ENCODE measurements at regions not wholly inside any gene's neighbourhood (a gene's known extent, or its start where the extent isn't known, plus 50 kb on each side); places are given as distances from the start of the nearest gene placed in this dataset.

GRCh38 chr15:95520922-95521321 lies 809.6 kb upstream of the NR2F2 start:
- DNase-seq = no peak
- Mint-ChIP-seq H3K27ac (no peak overlapping the region), H3K4me3 (no peak overlapping the region), H3K9me3 (peaks cover 1% of the 10 kb centered on the region), H3K27me3 (peaks cover 3% of the 10 kb centered on the region), H3K36me3 (no peaks in the 10 kb centered on the region), H3K4me1 (no peaks in the 10 kb centered on the region)

- H3K27me3 Mint-ChIP-seq = peaks cover 3% of the 10 kb centered on the region
- DNase-seq = no peak
- peaks cover 1% of the 10 kb centered on the region for H3K9me3 Mint-ChIP-seq
- H3K36me3 Mint-ChIP-seq = no peaks in the 10 kb centered on the region
- H3K4me3 Mint-ChIP-seq = no peak overlapping the region
- no peaks in the 10 kb centered on the region for H3K4me1 Mint-ChIP-seq
- H3K27ac Mint-ChIP-seq = no peak overlapping the region
These were observed 808.0 kb upstream of the NR2F2 start for GRCh38 chr15:95522533-95522932.

DNA sequence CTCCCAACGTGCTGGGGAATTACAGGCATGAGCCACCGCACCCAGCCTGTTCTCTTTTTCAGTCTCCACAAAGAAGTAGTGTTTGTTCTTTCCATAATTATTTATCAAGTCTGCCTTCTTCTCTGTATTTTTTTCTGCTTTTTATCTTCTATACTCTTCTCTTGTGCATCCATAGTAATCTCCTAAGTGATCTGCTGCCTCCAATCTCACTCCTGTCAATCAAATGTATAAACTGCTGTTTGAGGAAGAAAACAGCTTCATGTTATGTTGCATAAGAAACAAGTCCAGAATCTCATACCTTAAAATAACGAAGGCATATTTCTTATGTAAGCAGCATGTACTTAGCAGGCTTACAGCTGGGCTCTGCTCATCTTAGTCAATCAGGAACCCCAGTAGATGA lies 801.6 kb upstream of the NR2F2 start:
- no peak overlapping the region for H3K4me3 Mint-ChIP-seq
- H3K4me1 Mint-ChIP-seq = no peaks in the 10 kb centered on the region
- H3K9me3 Mint-ChIP-seq = peaks cover 1% of the 10 kb centered on the region
- no peak for DNase-seq
- no peak overlapping the region for H3K27ac Mint-ChIP-seq
- H3K27me3 Mint-ChIP-seq = no peaks in the 10 kb centered on the region
- peaks cover 2% of the 10 kb centered on the region for H3K36me3 Mint-ChIP-seq

- Mint-ChIP-seq H3K27me3 (peaks cover 7% of the 10 kb centered on the region), H3K27ac (no peak overlapping the region), H3K36me3 (no peaks in the 10 kb centered on the region), H3K4me3 (no peak overlapping the region), H3K9me3 (no peaks in the 10 kb centered on the region), H3K4me1 (no peaks in the 10 kb centered on the region)
- no peak for DNase-seq
These were observed 793.9 kb upstream of the NR2F2 start for GRCh38 chr15:95536638-95537037.

DNA sequence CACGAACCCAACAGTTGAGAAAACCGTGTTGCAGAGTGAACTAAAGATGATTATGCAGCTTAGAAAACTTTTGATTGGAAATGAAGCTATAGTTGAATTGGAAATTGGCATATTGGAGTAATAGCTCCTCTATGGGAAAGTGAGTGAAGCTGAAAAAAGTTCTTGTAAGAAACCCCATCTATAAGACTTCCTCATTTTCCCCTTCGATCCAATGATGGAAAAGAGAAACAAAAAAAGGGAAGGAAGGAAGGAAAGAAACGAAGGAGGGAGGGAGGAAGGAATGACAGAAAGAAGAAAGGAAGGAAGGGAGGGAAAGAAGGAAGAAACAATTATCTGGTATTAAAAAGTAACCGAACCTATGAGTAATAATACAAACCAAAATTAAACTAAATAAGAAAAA lies 791.8 kb upstream of the NR2F2 start:
- no peaks in the 10 kb centered on the region for H3K36me3 Mint-ChIP-seq
- H3K9me3 Mint-ChIP-seq = no peaks in the 10 kb centered on the region
- no peak for DNase-seq
- peaks cover 7% of the 10 kb centered on the region for H3K27me3 Mint-ChIP-seq
- H3K4me3 Mint-ChIP-seq = no peak overlapping the region
- H3K27ac Mint-ChIP-seq = no peak overlapping the region
- H3K4me1 Mint-ChIP-seq = no peaks in the 10 kb centered on the region

GRCh38 chr15:95541301-95541700 lies 789.2 kb upstream of the NR2F2 start:
- Mint-ChIP-seq H3K4me3 (no peak overlapping the region), H3K9me3 (no peaks in the 10 kb centered on the region), H3K36me3 (no peaks in the 10 kb centered on the region), H3K27ac (no peak overlapping the region), H3K27me3 (peaks cover 7% of the 10 kb centered on the region), H3K4me1 (no peaks in the 10 kb centered on the region)
- no peak for DNase-seq

DNA sequence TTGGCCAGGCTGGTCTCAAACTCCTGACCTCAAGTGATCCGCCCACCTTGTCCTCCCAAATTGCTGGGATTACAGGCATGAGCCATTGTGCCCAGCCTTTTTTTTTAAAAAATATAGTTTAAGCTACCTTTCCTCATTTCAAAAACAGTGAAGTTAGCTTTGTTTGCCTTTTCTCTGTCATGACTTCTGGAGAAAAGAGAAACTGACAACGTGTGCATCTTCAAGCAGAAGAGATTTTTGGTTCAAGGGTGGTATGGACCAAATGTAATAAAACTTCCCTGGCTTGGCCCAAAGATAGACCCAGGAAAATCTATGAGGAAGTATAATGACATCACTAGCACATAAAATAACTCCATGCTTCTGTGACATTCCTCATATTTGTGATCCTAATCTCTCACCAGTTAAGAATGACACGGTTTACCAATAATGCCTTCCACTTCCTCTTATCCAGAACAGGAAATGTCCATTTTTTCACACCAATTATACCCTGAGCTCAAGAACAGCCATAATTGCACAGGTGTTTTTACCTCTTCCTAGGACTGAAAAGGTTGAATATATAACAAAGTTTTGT lies 781.2 kb upstream of the NR2F2 start:
- H3K4me3 Mint-ChIP-seq = no peak overlapping the region
- H3K4me1 Mint-ChIP-seq = no peaks in the 10 kb centered on the region
- no peak overlapping the region for H3K27ac Mint-ChIP-seq
- no peaks in the 10 kb centered on the region for H3K9me3 Mint-ChIP-seq
- no peak for DNase-seq
- peaks cover 22% of the 10 kb centered on the region for H3K27me3 Mint-ChIP-seq
- H3K36me3 Mint-ChIP-seq = no peaks in the 10 kb centered on the region

GRCh38 chr15:95550702-95551101 lies 779.8 kb upstream of the NR2F2 start:
- Mint-ChIP-seq H3K4me3 (no peak overlapping the region), H3K27ac (no peak overlapping the region), H3K9me3 (no peaks in the 10 kb centered on the region), H3K4me1 (no peaks in the 10 kb centered on the region), H3K36me3 (no peaks in the 10 kb centered on the region), H3K27me3 (peaks cover 30% of the 10 kb centered on the region)
- no peak for DNase-seq

- no peaks in the 10 kb centered on the region for H3K9me3 Mint-ChIP-seq
- H3K36me3 Mint-ChIP-seq = no peaks in the 10 kb centered on the region
- H3K27me3 Mint-ChIP-seq = peaks cover 43% of the 10 kb centered on the region
- DNase-seq = no peak
- no peak overlapping the region for H3K27ac Mint-ChIP-seq
- H3K4me1 Mint-ChIP-seq = peaks cover 7% of the 10 kb centered on the region
- H3K4me3 Mint-ChIP-seq = no peak overlapping the region
These were observed 774.3 kb upstream of the NR2F2 start for GRCh38 chr15:95556225-95556624.

- no peaks in the 10 kb centered on the region for H3K36me3 Mint-ChIP-seq
- no peak for DNase-seq
- H3K4me3 Mint-ChIP-seq = no peak overlapping the region
- H3K27me3 Mint-ChIP-seq = peaks cover 44% of the 10 kb centered on the region
- H3K9me3 Mint-ChIP-seq = no peaks in the 10 kb centered on the region
- no peak overlapping the region for H3K27ac Mint-ChIP-seq
- peaks cover 7% of the 10 kb centered on the region for H3K4me1 Mint-ChIP-seq
These were observed 773.7 kb upstream of the NR2F2 start for GRCh38 chr15:95556866-95557225.

GRCh38 chr15:95557226-95558046 lies 773.1 kb upstream of the NR2F2 start:
- DNase-seq = no peak
- H3K9me3 Mint-ChIP-seq = no peaks in the 10 kb centered on the region
- no peak overlapping the region for H3K4me3 Mint-ChIP-seq
- H3K27ac Mint-ChIP-seq = no peak overlapping the region
- H3K27me3 Mint-ChIP-seq = peaks cover 44% of the 10 kb centered on the region
- H3K36me3 Mint-ChIP-seq = no peaks in the 10 kb centered on the region
- peaks cover 7% of the 10 kb centered on the region for H3K4me1 Mint-ChIP-seq

- no peak overlapping the region for H3K4me3 Mint-ChIP-seq
- no peak overlapping the region for H3K27ac Mint-ChIP-seq
- DNase-seq = no peak
- peaks cover 7% of the 10 kb centered on the region for H3K4me1 Mint-ChIP-seq
- H3K9me3 Mint-ChIP-seq = no peaks in the 10 kb centered on the region
- peaks cover 44% of the 10 kb centered on the region for H3K27me3 Mint-ChIP-seq
- no peaks in the 10 kb centered on the region for H3K36me3 Mint-ChIP-seq
These were observed 772.4 kb upstream of the NR2F2 start for GRCh38 chr15:95558131-95558530.

DNA sequence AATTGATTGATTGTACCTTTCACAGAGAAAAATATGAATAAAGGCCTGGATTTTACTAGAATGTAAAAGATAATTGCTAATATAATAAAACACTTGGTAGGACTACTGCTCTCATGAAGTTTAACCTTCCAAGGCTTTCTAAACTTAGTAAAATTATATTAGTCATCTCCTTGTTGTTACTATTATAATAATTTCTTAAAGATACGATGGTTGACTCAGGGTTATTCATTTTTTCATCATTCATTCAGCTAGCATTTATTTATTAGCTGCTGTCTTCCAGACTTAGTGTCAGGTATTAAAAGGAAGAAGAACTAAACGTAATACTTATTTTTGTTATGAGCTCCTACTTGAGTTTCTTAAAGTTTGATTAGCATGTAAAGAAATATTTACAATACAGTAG lies 771.6 kb upstream of the NR2F2 start:
- Mint-ChIP-seq H3K4me1 (peaks cover 7% of the 10 kb centered on the region), H3K4me3 (no peak overlapping the region)

DNA sequence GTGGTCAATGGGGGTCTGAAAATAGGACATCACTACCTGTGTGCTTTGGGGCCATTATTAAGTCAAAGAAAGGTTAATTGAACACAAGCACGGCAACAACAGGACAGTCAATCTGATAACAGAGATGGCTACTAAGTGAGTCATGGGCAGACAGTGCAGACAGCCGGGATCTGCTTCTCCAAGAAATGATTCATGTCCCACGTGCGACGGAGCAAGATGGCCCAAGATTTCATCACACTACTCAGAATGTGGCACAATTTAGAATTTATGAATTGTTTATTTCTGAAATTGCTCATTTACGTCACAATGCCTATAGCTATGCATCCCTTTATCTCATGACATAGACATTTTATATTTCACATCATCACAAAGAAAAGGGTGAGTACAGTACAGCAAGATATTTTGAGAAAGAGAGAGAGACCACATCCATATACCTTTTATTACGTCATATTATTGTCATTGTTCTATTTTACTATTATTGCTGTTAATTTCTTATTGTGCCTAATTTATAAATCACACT lies 770.6 kb upstream of the NR2F2 start:
- Mint-ChIP-seq H3K4me3 (no peak overlapping the region), H3K27ac (no peak overlapping the region), H3K4me1 (peaks cover 7% of the 10 kb centered on the region), H3K36me3 (no peaks in the 10 kb centered on the region), H3K9me3 (no peaks in the 10 kb centered on the region), H3K27me3 (peaks cover 49% of the 10 kb centered on the region)
- no peak for DNase-seq

More for the DNA sequence above, 771.6 kb upstream of the NR2F2 start:
- no peaks in the 10 kb centered on the region for H3K9me3 Mint-ChIP-seq
- DNase-seq = no peak
- H3K36me3 Mint-ChIP-seq = no peaks in the 10 kb centered on the region
- no peak overlapping the region for H3K27ac Mint-ChIP-seq
- H3K27me3 Mint-ChIP-seq = peaks cover 44% of the 10 kb centered on the region

DNA sequence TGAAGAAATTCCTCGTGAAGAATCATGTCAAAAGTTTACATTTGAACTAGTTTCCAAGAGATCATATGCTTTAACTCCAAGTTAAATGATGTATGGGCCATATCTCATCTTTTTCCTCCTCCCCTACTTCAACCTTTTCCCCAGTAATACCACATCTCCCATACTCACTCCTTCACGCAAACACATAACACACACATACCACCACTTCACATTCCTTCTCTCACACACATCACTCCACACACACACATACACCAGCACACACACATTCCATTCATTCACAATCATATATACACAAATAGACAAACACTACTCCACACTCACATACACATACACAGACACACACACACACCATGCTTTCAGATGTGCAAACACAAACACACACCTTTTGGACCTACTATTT lies 769.0 kb upstream of the NR2F2 start:
- Mint-ChIP-seq H3K9me3 (no peaks in the 10 kb centered on the region), H3K27ac (no peak overlapping the region), H3K4me1 (peaks cover 7% of the 10 kb centered on the region), H3K27me3 (peaks cover 40% of the 10 kb centered on the region), H3K36me3 (no peaks in the 10 kb centered on the region), H3K4me3 (no peak overlapping the region)
- no peak for DNase-seq

- no peak overlapping the region for H3K4me3 Mint-ChIP-seq
- no peaks in the 10 kb centered on the region for H3K9me3 Mint-ChIP-seq
- no peak for DNase-seq
- H3K36me3 Mint-ChIP-seq = no peaks in the 10 kb centered on the region
- no peaks in the 10 kb centered on the region for H3K4me1 Mint-ChIP-seq
- H3K27ac Mint-ChIP-seq = no peak overlapping the region
- H3K27me3 Mint-ChIP-seq = peaks cover 36% of the 10 kb centered on the region
These were observed 766.9 kb upstream of the NR2F2 start for GRCh38 chr15:95563634-95564033.
